Kidney (tissue), 13 donors: ENCODE measurements at regions not wholly inside any gene's neighbourhood (a gene's known extent, or its start where the extent isn't known, plus 50 kb on each side); places are given as distances from the start of the nearest gene placed in this dataset.

Source experiments
- DNase-seq, 5 donors: peaks; one replicate each; pipeline ENCODE4 v3.0.0-alpha.2; 2013 to 2020
- FAIRE-seq: peaks from 2 replicates; lab custom pipeline; 2012; peaks lifted over from hg19 to GRCh38; lab: Jason Lieb, UNC
- H3K27ac ChIP-seq, 2 donors: one replicate each; pipeline ENCODE4 v1.7.0; 2013; ENCODE audit warnings: low read depth in 2 of 2, low read length in 2 of 2, inconsistent platforms in 1 of 2
- H3K27me3 ChIP-seq: one replicate; pipeline ENCODE4 v1.7.1; 2013; ENCODE audit warnings: low read length, inconsistent platforms; ENCODE audit not compliant: control insufficient read depth, insufficient read depth
- H3K36me3 ChIP-seq, 3 donors: one replicate each; pipeline versions ENCODE4 v1.7.0 to v1.7.1; 2013; ENCODE audit warnings: low read length in 3 of 3, control low read depth in 1 of 3, inconsistent platforms in 1 of 3; ENCODE audit not compliant: insufficient read depth in 3 of 3, control insufficient read depth in 2 of 3
- H3K4me1 ChIP-seq, 3 donors: one replicate each; pipeline versions ENCODE4 v1.7.0 to v1.7.1; 2013; ENCODE audit warnings: low read length in 3 of 3, inconsistent platforms in 1 of 3, low read depth in 1 of 3; ENCODE audit not compliant: control insufficient read depth in 2 of 3, insufficient read depth in 2 of 3
- H3K4me3 ChIP-seq, 3 donors: one replicate each; pipeline versions ENCODE4 v1.7.0 to v1.8.1; 2013; ENCODE audit warnings: low read length in 3 of 3, control low read depth in 1 of 3, inconsistent platforms in 1 of 3
- H3K9ac ChIP-seq, 3 donors: one replicate each; pipeline versions ENCODE4 v1.7.0 to v1.7.1; 2013; ENCODE audit warnings: low read length in 3 of 3, control low read depth in 1 of 3, inconsistent platforms in 1 of 3
- H3K9me3 ChIP-seq, 3 donors: one replicate each; pipeline versions ENCODE4 v1.7.0 to v1.7.1; 2013; ENCODE audit warnings: low read length in 3 of 3, control low read depth in 1 of 3, inconsistent platforms in 1 of 3; ENCODE audit not compliant: control insufficient read depth in 2 of 3, insufficient read depth in 1 of 3
- intact Hi-C: fragments of 100-400 bp; cut with DNase I; formaldehyde crosslinking; loops from one replicate; pipeline ENCODE4 v1.11.1; 2022
- TF ChIP-seq, protein P1 (sequence below): IDR thresholded peaks from 3 replicates; pipeline ENCODE4 v1.5.1; 2012; ENCODE audit warnings: mild to moderate bottlenecking, moderate library complexity, borderline replicate concordance; ENCODE audit not compliant: insufficient read depth; ENCODE audit errors: extremely low read depth
- donor health status: control.
- donor health status: control.
- donor health status: control.
- donor health status: control.
- donor health status: control.
- donor health status: DM: yes; HTN: yes; CAD: no.
- donor health status: Normal renal cell carcinoma (clear cell type).

DNA sequence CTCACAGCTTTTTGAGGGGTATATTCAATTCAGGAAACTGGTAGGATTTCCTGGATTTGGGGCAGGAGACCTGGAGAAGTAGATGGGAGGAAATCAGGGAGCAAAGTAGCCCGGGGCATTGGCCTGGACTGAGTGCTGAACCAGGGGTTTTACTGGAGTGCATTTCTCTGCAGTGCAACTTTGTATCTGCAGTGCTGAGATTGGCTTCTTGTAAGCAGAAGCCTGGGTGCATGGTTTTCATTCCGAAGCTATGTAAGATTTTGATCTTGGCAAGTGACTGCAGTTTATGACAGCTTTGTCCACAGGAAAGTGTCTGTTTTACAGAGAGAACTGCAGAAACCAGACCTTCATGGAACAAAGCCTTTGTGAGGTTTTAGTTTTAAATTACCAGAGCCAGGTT is 158.3 kb downstream of the SPCS3 start:
- TF ChIP-seq, protein P1, sequence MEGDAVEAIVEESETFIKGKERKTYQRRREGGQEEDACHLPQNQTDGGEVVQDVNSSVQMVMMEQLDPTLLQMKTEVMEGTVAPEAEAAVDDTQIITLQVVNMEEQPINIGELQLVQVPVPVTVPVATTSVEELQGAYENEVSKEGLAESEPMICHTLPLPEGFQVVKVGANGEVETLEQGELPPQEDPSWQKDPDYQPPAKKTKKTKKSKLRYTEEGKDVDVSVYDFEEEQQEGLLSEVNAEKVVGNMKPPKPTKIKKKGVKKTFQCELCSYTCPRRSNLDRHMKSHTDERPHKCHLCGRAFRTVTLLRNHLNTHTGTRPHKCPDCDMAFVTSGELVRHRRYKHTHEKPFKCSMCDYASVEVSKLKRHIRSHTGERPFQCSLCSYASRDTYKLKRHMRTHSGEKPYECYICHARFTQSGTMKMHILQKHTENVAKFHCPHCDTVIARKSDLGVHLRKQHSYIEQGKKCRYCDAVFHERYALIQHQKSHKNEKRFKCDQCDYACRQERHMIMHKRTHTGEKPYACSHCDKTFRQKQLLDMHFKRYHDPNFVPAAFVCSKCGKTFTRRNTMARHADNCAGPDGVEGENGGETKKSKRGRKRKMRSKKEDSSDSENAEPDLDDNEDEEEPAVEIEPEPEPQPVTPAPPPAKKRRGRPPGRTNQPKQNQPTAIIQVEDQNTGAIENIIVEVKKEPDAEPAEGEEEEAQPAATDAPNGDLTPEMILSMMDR, result no peak
- intact Hi-C loops, result no loop called here
- H3K9me3 ChIP-seq, result peaks cover 0 to 8% (median 0%) of the 10 kb centered on the region in 3 donors
- no peak for FAIRE-seq
- no peaks in the 10 kb centered on the region for H3K4me1 ChIP-seq
- no peaks in the 10 kb centered on the region for H3K36me3 ChIP-seq
- no peaks in the 10 kb centered on the region for H3K27me3 ChIP-seq
- no peak overlapping the region for H3K4me3 ChIP-seq
- no peak for DNase-seq
- no peak overlapping the region for H3K9ac ChIP-seq
- H3K27ac ChIP-seq, result no peak overlapping the region

DNA sequence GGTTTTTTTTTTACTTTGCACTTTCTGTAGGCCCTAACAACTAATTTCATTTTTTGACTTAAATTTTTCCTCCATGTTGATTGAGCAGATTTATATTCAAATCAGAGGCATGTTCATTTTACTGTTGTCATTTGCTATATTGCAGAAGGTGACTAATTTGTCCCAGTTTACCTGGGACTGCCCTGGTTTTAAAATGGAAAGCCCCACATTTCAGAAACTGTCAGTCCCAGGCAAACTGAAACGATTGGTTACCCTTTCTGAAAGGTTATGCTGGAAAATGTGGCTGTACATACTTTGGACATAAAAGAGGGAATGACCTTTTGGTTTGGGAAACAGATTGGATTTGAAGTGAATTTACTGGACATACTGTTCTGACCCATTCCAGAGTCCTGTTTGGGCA is 160.0 kb downstream of the SPCS3 start:
- Histone ChIP-seq H3K4me1 (no peaks in the 10 kb centered on the region), H3K9ac (no peak overlapping the region), H3K27me3 (no peaks in the 10 kb centered on the region), H3K9me3 (peaks cover 0 to 6% (median 0%) of the 10 kb centered on the region in 3 donors), H3K4me3 (no peak overlapping the region), H3K27ac (no peak overlapping the region), H3K36me3 (no peaks in the 10 kb centered on the region)
- no peak for DNase-seq
- no peak for FAIRE-seq
- intact Hi-C loops, result no loop called here
- TF ChIP-seq, protein P1, result no peak

DNA sequence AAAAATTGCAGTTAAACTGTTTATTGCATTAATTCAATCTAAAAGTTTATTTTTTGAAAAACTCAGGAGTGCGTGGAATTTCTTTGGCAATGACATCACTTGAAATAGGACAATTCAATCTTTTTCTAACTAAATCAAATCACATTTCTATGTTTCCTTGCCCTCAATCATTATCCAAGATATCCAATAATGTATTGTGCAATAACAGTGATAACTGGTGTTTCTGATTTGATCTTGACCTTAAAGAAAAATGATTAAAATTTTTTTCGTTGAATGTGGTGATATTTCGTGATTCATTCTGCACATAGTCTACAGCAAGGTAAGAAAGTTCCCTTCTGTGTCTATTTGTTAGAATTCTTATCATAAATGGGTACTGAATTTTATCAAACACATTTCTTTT is 163.2 kb downstream of the SPCS3 start:
- no peak overlapping the region for H3K4me3 ChIP-seq
- no peaks in the 10 kb centered on the region for H3K27me3 ChIP-seq
- no peaks in the 10 kb centered on the region for H3K9me3 ChIP-seq
- no peak overlapping the region for H3K27ac ChIP-seq
- TF ChIP-seq, protein P1, result no peak
- no peaks in the 10 kb centered on the region for H3K36me3 ChIP-seq
- H3K9ac ChIP-seq, result no peak overlapping the region
- intact Hi-C loops, result no loop called here
- FAIRE-seq (no peak), DNase-seq (no peak)
- no peaks in the 10 kb centered on the region for H3K4me1 ChIP-seq

DNA sequence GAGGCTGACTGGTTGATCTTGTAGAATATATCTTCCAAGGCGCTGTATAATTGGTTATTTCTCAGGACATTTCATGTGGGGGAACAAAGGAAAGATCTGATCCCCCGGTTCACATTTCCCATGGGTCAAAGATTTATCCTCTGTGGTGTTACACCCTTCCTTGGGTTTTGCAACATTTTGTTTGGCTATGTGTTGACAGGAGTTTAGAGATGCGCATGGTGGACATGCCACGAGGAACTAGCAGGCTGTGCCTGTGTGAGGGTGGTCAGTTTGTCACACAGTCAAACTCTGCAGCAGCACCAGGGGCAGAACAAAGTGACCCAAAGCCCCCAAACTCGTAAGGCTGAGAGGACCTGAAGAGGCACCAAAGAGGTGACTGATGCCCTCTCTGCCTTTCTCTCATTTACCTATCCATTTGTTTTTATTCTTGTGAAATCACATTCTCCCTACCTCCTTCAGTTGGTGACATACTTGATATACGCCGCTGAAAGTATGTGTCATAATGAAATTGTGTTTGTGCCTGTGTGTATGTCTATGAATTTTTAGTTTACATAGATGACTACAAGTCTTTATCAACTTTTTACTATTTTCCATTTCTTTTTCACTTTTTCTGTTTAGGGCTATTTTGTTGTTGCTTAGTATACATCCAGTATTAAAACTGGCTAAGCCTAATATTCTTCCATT is 164.7 kb downstream of the SPCS3 start:
- FAIRE-seq (no peak), DNase-seq (no peak)
- Histone ChIP-seq H3K4me1 (no peaks in the 10 kb centered on the region), H3K27me3 (no peaks in the 10 kb centered on the region), H3K9me3 (no peaks in the 10 kb centered on the region), H3K9ac (no peak overlapping the region), H3K27ac (no peak overlapping the region), H3K4me3 (no peak overlapping the region), H3K36me3 (no peaks in the 10 kb centered on the region)
- TF ChIP-seq, protein P1, result no peak
- intact Hi-C loops, result no loop called here
